ENCODE measurements at regions not wholly inside any gene's neighbourhood (a gene's known extent, or its start where the extent isn't known, plus 50 kb on each side); places are given as distances from the start of the nearest gene placed in this dataset.

DNA sequence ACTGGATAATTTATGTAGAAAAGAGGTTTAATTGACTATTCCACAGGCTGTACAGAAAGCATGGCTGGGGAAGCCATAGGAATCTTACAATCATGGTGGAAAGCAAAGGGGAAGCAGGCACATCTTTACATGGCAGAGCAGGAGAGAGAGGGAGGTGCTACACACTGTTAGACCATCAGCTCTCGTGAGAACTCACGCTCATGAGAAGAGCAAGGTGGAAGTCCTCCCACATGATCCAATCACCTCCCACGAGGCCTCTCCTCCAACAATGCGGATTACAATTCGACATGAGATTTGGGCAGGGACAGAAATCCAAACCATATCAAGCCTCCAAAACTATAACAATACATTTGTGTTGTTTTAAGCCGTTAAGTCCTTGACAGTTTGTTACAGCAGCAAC, 257.1 kb upstream of the KCNG1 start:
- no peaks in the 10 kb centered on the region for H3K9me3 Mint-ChIP-seq
- H3K4me3 Mint-ChIP-seq, result no peak overlapping the region
- no peaks in the 10 kb centered on the region for H3K4me1 Mint-ChIP-seq (ENCODE audit: low read depth)
- DNase-seq (no peak), ATAC-seq (no peak)
- H3K27me3 Mint-ChIP-seq, result peaks cover 20% of the 10 kb centered on the region
- TF ChIP-seq, protein P1, sequence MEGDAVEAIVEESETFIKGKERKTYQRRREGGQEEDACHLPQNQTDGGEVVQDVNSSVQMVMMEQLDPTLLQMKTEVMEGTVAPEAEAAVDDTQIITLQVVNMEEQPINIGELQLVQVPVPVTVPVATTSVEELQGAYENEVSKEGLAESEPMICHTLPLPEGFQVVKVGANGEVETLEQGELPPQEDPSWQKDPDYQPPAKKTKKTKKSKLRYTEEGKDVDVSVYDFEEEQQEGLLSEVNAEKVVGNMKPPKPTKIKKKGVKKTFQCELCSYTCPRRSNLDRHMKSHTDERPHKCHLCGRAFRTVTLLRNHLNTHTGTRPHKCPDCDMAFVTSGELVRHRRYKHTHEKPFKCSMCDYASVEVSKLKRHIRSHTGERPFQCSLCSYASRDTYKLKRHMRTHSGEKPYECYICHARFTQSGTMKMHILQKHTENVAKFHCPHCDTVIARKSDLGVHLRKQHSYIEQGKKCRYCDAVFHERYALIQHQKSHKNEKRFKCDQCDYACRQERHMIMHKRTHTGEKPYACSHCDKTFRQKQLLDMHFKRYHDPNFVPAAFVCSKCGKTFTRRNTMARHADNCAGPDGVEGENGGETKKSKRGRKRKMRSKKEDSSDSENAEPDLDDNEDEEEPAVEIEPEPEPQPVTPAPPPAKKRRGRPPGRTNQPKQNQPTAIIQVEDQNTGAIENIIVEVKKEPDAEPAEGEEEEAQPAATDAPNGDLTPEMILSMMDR (IDR thresholded peaks at IDR 0.05), result no peak
- no peak overlapping the region for H3K27ac Mint-ChIP-seq
- no peaks in the 10 kb centered on the region for H3K36me3 Mint-ChIP-seq (ENCODE audit: low read depth)
- POLR2A ChIA-PET, result no interaction called here
- intact Hi-C loops (cut with micrococcal nuclease), result no loop called here
- CTCF ChIA-PET, result no interaction called here

DNA sequence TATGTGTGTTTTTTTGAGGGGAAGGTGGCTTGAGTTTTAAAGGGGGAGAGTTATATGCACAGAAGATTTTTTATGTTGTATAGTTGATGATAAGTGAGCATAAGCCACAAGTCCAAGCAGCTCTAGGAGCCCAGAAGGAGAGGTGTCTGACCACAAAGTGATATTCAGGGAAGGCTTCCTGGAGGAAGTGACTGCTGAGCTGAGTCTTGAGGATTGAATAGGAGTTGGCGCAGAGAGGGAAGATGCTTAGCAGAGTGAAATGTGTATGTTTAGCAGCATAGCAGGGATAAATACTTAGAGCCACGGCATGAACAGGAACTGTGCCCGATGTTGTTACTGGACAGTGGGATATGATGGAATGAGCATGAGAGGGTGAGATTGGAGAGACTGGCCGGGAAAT, 255.1 kb upstream of the KCNG1 start:
- POLR2A ChIA-PET, result no interaction called here
- Mint-ChIP-seq H3K4me3 (no peak overlapping the region), H3K27ac (no peak overlapping the region), H3K27me3 (peaks cover 28% of the 10 kb centered on the region), H3K36me3 (ENCODE audit: low read depth) (no peaks in the 10 kb centered on the region), H3K9me3 (no peaks in the 10 kb centered on the region), H3K4me1 (ENCODE audit: low read depth) (no peaks in the 10 kb centered on the region)
- CTCF ChIA-PET, result no interaction called here
- TF ChIP-seq, protein P1 (IDR thresholded peaks at IDR 0.05), result no peak
- ATAC-seq (no peak), DNase-seq (no peak)
- intact Hi-C loops (cut with micrococcal nuclease), result no loop called here

DNA sequence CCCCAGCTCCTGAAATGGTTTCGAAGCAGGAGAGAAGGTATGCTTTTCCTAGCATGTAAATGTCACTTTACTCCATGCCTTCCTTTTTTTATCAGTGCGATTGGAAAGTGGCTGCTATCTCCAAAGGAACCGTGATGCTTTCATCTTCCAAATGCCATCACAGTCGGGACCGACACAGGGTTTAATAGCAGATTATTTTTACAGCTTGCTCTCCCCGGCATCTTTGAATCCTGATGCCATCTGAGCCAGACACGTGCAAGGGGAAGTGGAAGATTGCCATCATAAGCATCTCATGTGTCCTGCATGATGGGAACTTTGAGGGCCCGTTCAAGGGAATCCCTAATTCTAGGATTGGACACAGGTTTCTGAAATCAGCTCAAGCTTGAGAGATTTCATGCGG, 253.4 kb upstream of the KCNG1 start:
- DNase-seq (no peak), ATAC-seq (no peak)
- H3K36me3 Mint-ChIP-seq (ENCODE audit: low read depth), result no peaks in the 10 kb centered on the region
- POLR2A ChIA-PET, result no interaction called here
- H3K9me3 Mint-ChIP-seq, result no peaks in the 10 kb centered on the region
- H3K4me3 Mint-ChIP-seq, result no peak overlapping the region
- H3K27ac Mint-ChIP-seq, result no peak overlapping the region
- CTCF ChIA-PET, result interaction anchor here (1.2 to 3.4 kb wide), 5 partner anchors 32 to 294 kb away, joined by 3 to 19 read pairs (median 4); no protein-coding TSS in a partner anchor
- intact Hi-C loops (cut with micrococcal nuclease), result no loop called here
- no peaks in the 10 kb centered on the region for H3K4me1 Mint-ChIP-seq (ENCODE audit: low read depth)
- peaks cover 33% of the 10 kb centered on the region for H3K27me3 Mint-ChIP-seq
- TF ChIP-seq, protein P1 (IDR thresholded peaks at IDR 0.05), result no peak

DNA sequence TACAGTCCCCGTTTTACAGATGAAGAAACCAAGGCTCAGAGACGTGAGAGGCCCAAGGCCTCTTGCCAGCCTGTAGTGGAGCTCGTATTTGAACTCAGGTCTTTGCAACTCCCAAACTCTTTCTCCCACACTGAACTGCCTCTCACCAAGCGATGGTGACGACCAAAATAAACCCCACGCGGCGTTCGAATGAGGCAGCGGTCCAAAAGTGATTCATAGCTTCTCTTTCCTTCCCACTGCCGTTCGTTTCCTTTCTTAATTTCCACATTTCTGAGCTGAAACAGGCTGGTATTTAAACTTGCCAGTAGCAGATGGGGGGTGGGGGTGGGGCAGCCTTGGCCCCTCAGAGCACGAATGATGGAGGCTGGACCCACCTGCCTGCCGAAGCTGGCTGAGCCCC, 252.9 kb upstream of the KCNG1 start:
- CTCF ChIA-PET, result interaction anchor here (1.2 to 3.4 kb wide), 5 partner anchors 32 to 294 kb away, joined by 3 to 19 read pairs (median 4); no protein-coding TSS in a partner anchor
- Mint-ChIP-seq H3K27me3 (peaks cover 35% of the 10 kb centered on the region), H3K4me3 (no peak overlapping the region), H3K27ac (no peak overlapping the region), H3K36me3 (ENCODE audit: low read depth) (no peaks in the 10 kb centered on the region), H3K9me3 (no peaks in the 10 kb centered on the region), H3K4me1 (ENCODE audit: low read depth) (no peaks in the 10 kb centered on the region)
- TF ChIP-seq, protein P1 (IDR thresholded peaks at IDR 0.05), result no peak
- intact Hi-C loops (cut with micrococcal nuclease), result no loop called here
- ATAC-seq (no peak), DNase-seq (no peak)
- POLR2A ChIA-PET, result no interaction called here

DNA sequence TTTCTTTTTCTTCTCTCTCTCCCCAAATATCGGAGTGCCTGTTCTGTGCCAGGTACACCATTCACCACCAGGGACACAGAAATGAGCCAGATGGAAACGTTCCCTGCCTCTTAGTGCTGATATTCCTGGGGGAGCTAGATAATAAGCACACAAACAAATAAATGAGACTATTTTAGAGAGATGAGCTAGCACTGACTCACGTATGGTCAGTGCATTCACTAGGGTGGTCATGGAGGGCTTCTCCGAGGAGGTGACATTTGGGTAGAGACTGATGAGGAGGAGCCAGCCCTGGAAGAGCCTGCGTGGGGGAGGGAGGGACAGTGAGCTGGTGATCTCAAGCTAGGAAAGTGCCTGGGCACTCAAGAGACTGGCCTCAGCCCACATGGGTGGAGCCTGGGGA, 252.3 kb upstream of the KCNG1 start:
- CTCF ChIA-PET, result interaction anchor here (1.8 to 3.4 kb wide), 2 partner anchors 33 to 287 kb away, joined by 8 to 19 read pairs; no protein-coding TSS in a partner anchor

More for the DNA sequence above, 252.3 kb upstream of the KCNG1 start:
- POLR2A ChIA-PET, result no interaction called here
- intact Hi-C loops (cut with micrococcal nuclease), result no loop called here
- TF ChIP-seq, protein P1 (IDR thresholded peaks at IDR 0.05), result no peak
- no peak overlapping the region for H3K4me3 Mint-ChIP-seq
- DNase-seq, result no peak
- no peaks in the 10 kb centered on the region for H3K4me1 Mint-ChIP-seq (ENCODE audit: low read depth)
- no peak for ATAC-seq
- H3K27ac Mint-ChIP-seq, result no peak overlapping the region
- H3K9me3 Mint-ChIP-seq, result no peaks in the 10 kb centered on the region
- no peaks in the 10 kb centered on the region for H3K36me3 Mint-ChIP-seq (ENCODE audit: low read depth)
- peaks cover 36% of the 10 kb centered on the region for H3K27me3 Mint-ChIP-seq

All from activated CD8-positive, alpha-beta T cell treated with anti-CD3 and anti-CD28 coated beads for 36 hours (primary cell).